Skeletal muscle cell (primary cell): ENCODE measurements at regions not wholly inside any gene's neighbourhood (a gene's known extent, or its start where the extent isn't known, plus 50 kb on each side); places are given as distances from the start of the nearest gene placed in this dataset.
"Not testable (repeated sequence)": the region's sequence is repeated elsewhere in the genome, so short reads cannot be mapped to it uniquely, and the experiment has no call there.

ENCODE experiments used
- DNase-seq: peaks from one replicate; pipeline ENCODE4 v3.0.0-alpha.2; 2010; ENCODE audit warnings: low read depth
- H3K4me3 ChIP-seq: 2 replicates; pipeline ENCODE4 v1.5.1; 2011; ENCODE audit warnings: low read depth, mild to moderate bottlenecking, control low read depth, low read length, moderate library complexity

GRCh38 chr15:77898811-77899730 is 178.4 kb downstream of the TBC1D2B start:
- H3K4me3 ChIP-seq = no peak overlapping the region
- no peak for DNase-seq

GRCh38 chr15:77897896-77898406 is 179.6 kb downstream of the TBC1D2B start:
- H3K4me3 ChIP-seq = no peak overlapping the region
- DNase-seq = no peak

- not testable (repeated sequence) for DNase-seq, H3K4me3 ChIP-seq
Measured at GRCh38 chr15:77897113-77897895, 180.2 kb downstream of the TBC1D2B start.

- H3K4me3 ChIP-seq, DNase-seq: not testable (repeated sequence)
Measured at GRCh38 chr15:77896147-77897112, 181.1 kb downstream of the TBC1D2B start.

- DNase-seq = no peak
- H3K4me3 ChIP-seq = no peak overlapping the region
Measured at GRCh38 chr15:77895742-77896141, 181.8 kb downstream of the TBC1D2B start.

- H3K4me3 ChIP-seq, DNase-seq: not testable (repeated sequence)
Measured at GRCh38 chr15:77895145-77895544, 182.4 kb downstream of the TBC1D2B start.

GRCh38 chr15:77893671-77894640 is 183.6 kb downstream of the TBC1D2B start:
- DNase-seq = not testable (repeated sequence)

GRCh38 chr15:77893246-77893645 is 184.3 kb downstream of the TBC1D2B start:
- not testable (repeated sequence) for H3K4me3 ChIP-seq, DNase-seq

More at GRCh38 chr15:77893671-77894640, 183.6 kb downstream of the TBC1D2B start:
- not testable (repeated sequence) for H3K4me3 ChIP-seq

GRCh38 chr15:77892335-77892734 is 185.2 kb downstream of the TBC1D2B start:
- no peak for DNase-seq
- no peak overlapping the region for H3K4me3 ChIP-seq

GRCh38 chr15:77891862-77892261 is 185.6 kb downstream of the TBC1D2B start:
- DNase-seq, H3K4me3 ChIP-seq: not testable (repeated sequence)

GRCh38 chr15:77890911-77891801 is 186.4 kb downstream of the TBC1D2B start:
- not testable (repeated sequence) for H3K4me3 ChIP-seq

GRCh38 chr15:77889828-77890725 is 187.4 kb downstream of the TBC1D2B start:
- DNase-seq, H3K4me3 ChIP-seq: not testable (repeated sequence)

More at GRCh38 chr15:77890911-77891801, 186.4 kb downstream of the TBC1D2B start:
- not testable (repeated sequence) for DNase-seq

GRCh38 chr15:77889009-77889806 is 188.3 kb downstream of the TBC1D2B start:
- no peak for DNase-seq
- no peak overlapping the region for H3K4me3 ChIP-seq

GRCh38 chr15:77887563-77888429 is 189.7 kb downstream of the TBC1D2B start:
- not testable (repeated sequence) for H3K4me3 ChIP-seq, DNase-seq
